Heart right ventricle (tissue), 16 donors: ENCODE measurements at regions not wholly inside any gene's neighbourhood (a gene's known extent, or its start where the extent isn't known, plus 50 kb on each side); places are given as distances from the start of the nearest gene placed in this dataset.

Experiments used
- ATAC-seq, 8 donors: fragments of 200-7000 bp; cut with Tn5 transposase; one replicate each; pipeline ENCODE4 v1.9.1; 2020; ENCODE audit warnings: mild to moderate bottlenecking in 8 of 8, moderate library complexity in 8 of 8, moderate number of reproducible peaks in 1 of 8
- DNase-seq, 2 donors: peaks; one replicate each; pipeline ENCODE4 v3.0.0-alpha.2; 2020
- H3K27ac ChIP-seq, 10 donors: fragments of 200-600 bp; sonication (generic) in 2 of 10; one replicate each; pipeline versions ENCODE4 v1.5.0 to v1.8.0; 2020 to 2022; ENCODE audit warnings: mild to moderate bottlenecking in 3 of 10
- H3K27me3 ChIP-seq, 7 donors: fragments of 200-600 bp; one replicate each; pipeline ENCODE4 v1.8.0; 2021 to 2022; ENCODE audit warnings: mild to moderate bottlenecking in 2 of 7
- H3K36me3 ChIP-seq, 9 donors: fragments of 200-600 bp; sonication (generic) in 1 of 9; one replicate each; pipeline versions ENCODE4 v1.5.0 to v1.8.0; 2020 to 2022; ENCODE audit warnings: mild to moderate bottlenecking in 2 of 9
- H3K4me1 ChIP-seq, 9 donors: fragments of 200-600 bp; sonication (generic) in 1 of 9; one replicate each; pipeline versions ENCODE4 v1.5.0 to v1.8.0; 2020 to 2022; ENCODE audit warnings: mild to moderate bottlenecking in 4 of 9
- H3K4me3 ChIP-seq, 10 donors: fragments of 200-600 bp; sonication (generic) in 2 of 10; one replicate each; pipeline versions ENCODE4 v1.5.0 to v1.8.0; 2020 to 2022; ENCODE audit warnings: mild to moderate bottlenecking in 7 of 10, moderate library complexity in 2 of 10
- H3K9me3 ChIP-seq, 11 donors: fragments of 200-600 bp in 10 of 11; sonication (generic) in 2 of 11; one replicate each; pipeline versions ENCODE4 v1.5.0 to v1.8.0; 2013 to 2022; ENCODE audit warnings: mild to moderate bottlenecking in 2 of 11, control low read depth in 1 of 11, moderate library complexity in 1 of 11
- CTCF ChIP-seq, 9 donors: fragments of 200-600 bp; sonication (generic) in 2 of 9; IDR thresholded peaks; one replicate each; pipeline versions ENCODE4 v1.5.0 to v1.8.0; 2021 to 2022; ENCODE audit warnings: antibody characterized with exemption in 9 of 9, mild to moderate bottlenecking in 5 of 9, moderate library complexity in 1 of 9
- WGBS, 2 donors: extraction: QIAGEN DNeasy Blood & Tissue Kit; methylation state at CpG; one replicate each; pipeline ENCODE4 v1.1.7; 2013; ENCODE audit warnings: inconsistent platforms in 1 of 2; 5-methylcytosine and 5-hydroxymethylcytosine counted together
- intact Hi-C, 10 donors: fragments of 100-400 bp; cut with DNase I; formaldehyde crosslinking; loops; one replicate each; pipeline versions ENCODE4 v1.11.1 to v1.14.2; 2022
- donor health status: Arrhythmogenic right ventricular cardiomyopathy.
- donor health status: ischemic (EF 13 %, LVEDD 7.1; RV severe dilation, severe dysfunction).
- donor health status: healthy with polysubstance abuse.
- donor health status: DM: no; HTN: yes; CAD: no.
- donor health status: DM: no; HTN: no; CAD: no.
- donor health status: ischemic (EF 25% LVEDD 6.9; RV normal size, moderate dysfunction).
- donor health status: ischemic (EF 25% LVEDD 5.7; RV mildly dilated, moderate dysfunction).
- donor health status: healthy.
- donor health status: DM: yes; HTN: yes; CAD: no.
- donor health status: Ischemic cardiomyopathy.
- donor health status: ischemic (EF 35%, LVEDD 5.7; RV mildly dilated, moderate dysfunction).
- donor health status: nonischemic (EF 11% LVEDD 7.7; RV severe dilation, severe dysfunction).
- donor health status: DM: yes; HTN: yes; CAD: no.
- donor health status: PGD.
- donor health status: ischemic (EF 29% LVEDD 5.4; RV normal size, mild dysfunction).
- donor health status: nonischemic (EF 23%, LVEDD 6.1; RV moderate dilation, normal function).

- DNase-seq, result no peak
- Histone ChIP-seq H3K9me3 (peaks cover 0 to 38% (median 3%) of the 10 kb centered on the region in 11 donors), H3K27me3 (no peaks in the 10 kb centered on the region), H3K36me3 (no peaks in the 10 kb centered on the region), H3K27ac (no peak overlapping the region), H3K4me1 (no peaks in the 10 kb centered on the region), H3K4me3 (no peak overlapping the region)
- no peak for TF ChIP-seq CTCF (IDR thresholded peaks at IDR 0.05)
- 64 to 70% methylated on average over 7 of the region's 7 CpGs for WGBS, 2 donors
- intact Hi-C loops, result no loop called here
- ATAC-seq, result no peak
Measured at GRCh38 chr22:34210301-34210700, 290.0 kb upstream of the LARGE1 start.

GRCh38 chr22:34214372-34214771 is 294.1 kb upstream of the LARGE1 start:
- H3K4me1 ChIP-seq, result no peaks in the 10 kb centered on the region
- no peak for TF ChIP-seq CTCF (IDR thresholded peaks at IDR 0.05)
- H3K27ac ChIP-seq, result no peak overlapping the region
- DNase-seq (no peak), ATAC-seq (no peak)
- H3K36me3 ChIP-seq, result no peaks in the 10 kb centered on the region
- intact Hi-C loops, result no loop called here
- peaks cover 0 to 39% (median 3%) of the 10 kb centered on the region in 11 donors for H3K9me3 ChIP-seq
- no peak overlapping the region for H3K4me3 ChIP-seq
- H3K27me3 ChIP-seq, result no peaks in the 10 kb centered on the region

- H3K36me3 ChIP-seq, result no peaks in the 10 kb centered on the region
- TF ChIP-seq CTCF (IDR thresholded peaks at IDR 0.05), result no peak
- no peak overlapping the region for H3K4me3 ChIP-seq
- intact Hi-C loops, result no loop called here
- no peaks in the 10 kb centered on the region for H3K27me3 ChIP-seq
- peaks cover 0 to 16% (median 5%) of the 10 kb centered on the region in 9 donors for H3K4me1 ChIP-seq
- peak overlapping the region in 6 of 10 donors; percentile 4 to 71 (median 52) for H3K27ac ChIP-seq
- 14 to 21% methylated on average over 1 of the region's 1 CpG for WGBS, 2 donors
- DNase-seq (no peak), ATAC-seq (peak; percentile 49 to 93 (median 86))
- H3K9me3 ChIP-seq, result peaks cover 0 to 12% (median 0%) of the 10 kb centered on the region in 11 donors
Measured at GRCh38 chr22:34225278-34225677, 305.0 kb upstream of the LARGE1 start.

- 38 to 48% methylated on average over 3 of the region's 3 CpGs for WGBS, 2 donors
- Histone ChIP-seq H3K4me3 (no peak overlapping the region), H3K4me1 (peaks cover 0 to 8% (median 0%) of the 10 kb centered on the region in 9 donors), H3K36me3 (no peaks in the 10 kb centered on the region), H3K27ac (peak overlapping the region in 8 of 10 donors; percentile 20 to 67 (median 60)), H3K27me3 (no peaks in the 10 kb centered on the region), H3K9me3 (peaks cover 0 to 29% (median 0%) of the 10 kb centered on the region in 11 donors)
- DNase-seq (peak; percentile 39 to 81), ATAC-seq (peak; percentile 86 to 100 (median 98))
- intact Hi-C loops, result no loop called here
- peak in 2 of 9 donors; percentile 20 to 24 for TF ChIP-seq CTCF (IDR thresholded peaks at IDR 0.05)
Measured at GRCh38 chr22:34236527-34236926, 316.3 kb upstream of the LARGE1 start.
